NCI-H2171 treated with DMSO at 0.1 percent for 48 hours (cell line): ENCODE measurements at regions not wholly inside any gene's neighbourhood (a gene's known extent, or its start where the extent isn't known, plus 50 kb on each side); places are given as distances from the start of the nearest gene placed in this dataset.
"Not testable (repeated sequence)": the region's sequence is repeated elsewhere in the genome, so short reads cannot be mapped to it uniquely, and the experiment has no call there.

Experiments used
- DNase-seq: peaks from one replicate; lab custom pipeline; 2025; lab: John Stamatoyannopoulos, UW

GRCh38 chr6:91911945-91912344 is 1325.1 kb upstream of the MAP3K7 start:
- no peak for DNase-seq

DNA sequence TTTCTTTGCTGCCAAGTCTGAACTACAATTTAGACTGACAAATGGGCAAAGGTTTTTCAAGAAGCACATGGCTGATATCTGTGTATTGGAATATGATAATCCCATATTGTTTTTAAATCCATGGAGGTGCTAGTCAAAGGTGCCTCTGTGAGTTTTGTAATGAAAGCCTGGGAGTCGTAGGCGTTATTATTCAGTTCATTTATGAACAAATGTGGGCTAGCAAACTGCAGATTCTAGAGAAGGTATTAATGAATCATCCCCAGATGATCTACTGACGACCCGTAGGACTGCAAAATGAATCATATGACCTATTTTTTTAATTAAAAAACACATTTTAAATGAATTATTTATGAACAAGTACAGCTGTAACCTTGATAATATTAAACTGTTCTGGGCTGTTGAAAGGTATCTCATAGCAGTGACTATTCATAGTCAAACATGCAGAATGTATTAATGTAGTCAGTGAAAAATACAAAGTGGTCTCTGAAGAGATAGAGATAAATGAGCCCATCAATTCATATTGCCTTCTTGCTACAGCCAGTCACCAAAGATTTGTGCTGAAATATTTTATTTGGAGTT is 1317.8 kb upstream of the MAP3K7 start:
- DNase-seq = no peak

GRCh38 chr6:91895599-91896285 is 1308.9 kb upstream of the MAP3K7 start:
- DNase-seq = no peak

DNA sequence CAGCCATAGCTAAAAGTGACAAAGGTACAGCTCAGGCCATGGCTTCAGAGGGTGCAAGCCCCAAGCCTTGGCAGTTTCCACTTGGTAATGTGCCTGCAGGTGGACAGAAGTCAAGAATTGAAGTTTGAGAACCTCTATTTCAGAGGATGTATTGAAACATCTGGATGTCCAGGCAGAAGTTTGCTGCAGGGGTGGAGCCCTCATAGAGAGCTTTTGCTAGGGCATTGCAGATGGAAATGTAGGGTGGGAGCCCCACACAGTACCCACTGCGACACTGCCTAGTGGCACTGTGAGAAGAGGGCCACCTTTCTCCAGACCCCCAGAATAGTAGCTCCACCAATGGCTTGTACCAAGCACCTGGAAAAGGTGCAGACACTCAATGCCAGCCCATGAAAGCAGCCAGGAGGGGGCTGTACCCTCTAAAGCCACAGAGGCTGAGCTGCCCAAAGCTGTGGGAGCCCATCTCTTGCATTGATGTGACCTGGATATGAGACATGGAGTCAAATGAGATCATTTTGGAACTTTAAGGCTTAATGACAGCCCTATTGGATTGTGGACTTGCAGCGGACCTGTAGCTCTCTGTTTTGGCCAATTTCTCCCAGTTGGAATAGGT is 1299.4 kb upstream of the MAP3K7 start:
- DNase-seq = no peak

DNA sequence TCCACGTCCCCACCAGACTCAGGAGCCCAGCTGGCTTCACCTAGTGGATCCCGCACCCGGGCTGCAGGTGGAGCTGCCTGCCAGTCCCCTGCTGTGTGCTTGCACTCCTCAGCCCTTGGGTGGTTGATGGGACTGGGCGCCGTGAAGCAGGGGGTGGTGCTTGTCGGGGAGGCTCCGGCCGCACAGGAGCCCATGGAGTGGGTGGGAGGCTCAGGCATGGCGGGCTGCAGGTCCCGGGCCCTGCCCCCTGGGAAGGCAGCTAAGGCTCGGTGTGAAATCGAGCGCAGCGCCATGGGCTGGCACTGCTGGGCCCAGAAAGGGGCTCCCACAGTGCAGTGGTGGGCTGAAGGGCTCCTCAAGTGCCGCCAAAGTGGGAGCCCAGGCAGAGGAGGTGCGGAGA is 1294.9 kb upstream of the MAP3K7 start:
- not testable (repeated sequence) for DNase-seq

- DNase-seq = no peak
Observed at GRCh38 chr6:91879386-91879995, 1292.6 kb upstream of the MAP3K7 start.

GRCh38 chr6:91877994-91878393 is 1291.1 kb upstream of the MAP3K7 start:
- DNase-seq = no peak

DNA sequence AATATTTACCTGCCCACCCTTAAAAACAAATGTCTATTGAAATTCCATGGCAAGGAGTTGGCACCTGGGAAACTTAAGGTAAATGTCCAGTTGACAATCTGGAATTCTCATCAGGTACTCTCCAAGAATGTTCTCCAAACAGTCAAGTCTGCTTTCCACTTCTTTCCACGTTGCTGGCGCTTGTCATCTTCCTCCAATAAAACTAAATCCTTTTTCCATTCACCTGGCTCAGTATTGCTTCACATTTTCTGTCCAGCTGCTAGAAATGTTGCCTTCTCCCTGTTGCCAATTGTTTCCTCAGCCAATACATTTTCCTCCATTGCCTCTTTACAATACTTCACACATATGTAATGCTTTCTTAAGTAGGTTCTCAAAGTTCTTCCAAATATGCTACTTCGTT is 1288.1 kb upstream of the MAP3K7 start:
- no peak for DNase-seq

DNA sequence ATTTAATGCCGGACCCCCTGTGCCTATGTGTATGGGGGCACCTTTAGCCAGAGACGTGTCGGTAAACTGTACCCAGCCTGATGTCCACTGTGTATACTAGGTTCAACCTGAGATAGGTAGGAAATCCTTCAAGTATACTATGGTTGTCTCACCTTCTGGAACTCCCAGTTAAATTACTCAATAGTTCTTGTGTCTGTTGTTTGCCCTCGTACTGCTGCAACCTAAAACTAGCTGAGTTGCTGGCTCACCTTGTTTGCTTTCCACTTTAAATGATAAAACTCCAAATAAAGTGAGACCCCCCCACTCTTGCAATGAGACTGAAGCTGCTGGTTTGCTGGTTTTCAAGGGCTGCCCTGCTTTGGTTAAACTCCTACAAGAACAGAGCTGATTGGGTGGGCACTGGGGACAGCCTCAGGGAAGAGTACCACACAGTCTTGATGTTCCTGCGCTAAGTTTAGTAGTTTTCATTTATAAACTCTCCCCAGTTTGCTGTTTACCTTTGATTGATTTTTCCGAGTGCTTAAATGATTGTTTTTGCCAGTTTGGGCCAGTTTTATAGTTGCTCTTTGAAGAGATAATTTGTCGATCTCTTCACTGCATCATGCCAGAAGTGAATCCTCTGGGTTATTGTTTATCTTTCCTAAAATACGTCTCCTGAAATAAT is 1281.8 kb upstream of the MAP3K7 start:
- DNase-seq = no peak

DNA sequence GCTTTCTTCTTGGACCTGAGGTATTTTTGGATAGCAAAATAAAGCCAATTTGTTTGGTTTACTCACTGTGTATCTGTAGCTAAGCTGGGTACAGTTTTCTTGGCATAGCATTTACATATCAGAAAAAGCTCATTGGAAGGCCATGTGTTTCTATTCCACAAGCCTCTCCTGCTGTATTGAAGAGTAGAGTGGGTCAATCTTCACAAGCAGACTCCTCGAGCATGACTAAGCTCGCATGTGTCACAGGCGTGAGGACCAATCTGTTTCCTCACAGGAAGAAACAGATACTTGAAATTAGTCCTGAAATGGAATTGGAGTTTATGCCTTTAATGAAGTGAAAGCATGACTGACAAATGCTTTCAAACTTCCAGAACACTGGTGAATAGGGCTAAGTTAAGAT is 1279.0 kb upstream of the MAP3K7 start:
- DNase-seq = no peak

DNA sequence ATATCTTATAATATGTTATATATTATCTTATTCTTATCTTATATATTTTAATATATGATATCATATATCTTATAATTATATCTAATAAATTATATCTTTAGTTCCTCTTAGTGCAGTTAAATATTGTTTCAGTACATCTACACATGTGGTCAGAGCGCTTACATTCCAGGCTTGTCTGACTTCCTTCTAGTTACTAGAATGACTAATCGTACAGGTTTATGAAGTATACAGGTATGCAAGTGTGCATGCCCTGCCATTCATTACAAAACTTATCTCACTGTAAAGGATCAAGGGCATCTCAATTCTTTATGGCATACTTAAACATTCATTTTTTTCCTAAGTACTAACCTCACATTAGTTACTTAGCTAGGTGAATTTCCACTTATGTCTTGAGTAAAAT is 1278.0 kb upstream of the MAP3K7 start:
- DNase-seq = no peak

DNA sequence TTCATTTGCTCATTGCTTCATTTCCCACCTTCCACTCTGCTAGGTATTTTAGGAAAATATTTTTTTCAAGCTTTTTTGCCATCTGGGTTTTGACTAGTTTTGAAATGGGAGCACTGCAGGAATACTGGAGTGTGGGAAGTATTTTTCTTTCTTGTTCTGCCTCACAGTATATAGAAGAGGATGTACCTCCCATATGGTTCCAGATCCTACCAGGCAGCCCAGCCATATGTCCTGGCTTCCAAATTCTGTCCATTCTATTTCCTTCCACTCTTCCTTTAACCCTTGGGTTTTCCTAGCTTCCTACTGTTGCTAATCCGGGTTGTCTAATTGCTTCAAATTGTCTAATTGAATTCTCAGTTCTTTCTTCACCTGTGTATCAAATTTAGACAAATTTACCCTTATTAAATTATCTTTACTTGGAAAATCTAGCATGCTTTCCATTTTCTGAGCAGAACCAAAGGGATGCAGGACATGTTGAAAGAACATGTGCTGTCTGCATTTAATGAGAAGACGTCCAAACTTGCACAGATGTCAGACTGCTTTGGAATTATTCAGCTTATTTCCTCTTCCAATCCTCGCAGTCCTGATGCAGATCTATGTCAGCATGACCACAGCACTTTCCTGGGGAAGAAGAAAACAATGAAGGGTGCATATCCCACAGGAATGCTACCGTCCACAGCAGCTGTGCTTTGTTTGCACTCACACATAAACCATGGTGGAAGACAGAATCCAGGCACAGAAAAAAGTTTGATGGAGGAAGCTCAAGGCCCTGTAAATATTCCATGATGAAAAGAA is 1273.9 kb upstream of the MAP3K7 start:
- DNase-seq = no peak

- no peak for DNase-seq
Observed at GRCh38 chr6:91852252-91852651, 1265.4 kb upstream of the MAP3K7 start.

- no peak for DNase-seq
Observed at GRCh38 chr6:91834813-91835212, 1247.9 kb upstream of the MAP3K7 start.

DNA sequence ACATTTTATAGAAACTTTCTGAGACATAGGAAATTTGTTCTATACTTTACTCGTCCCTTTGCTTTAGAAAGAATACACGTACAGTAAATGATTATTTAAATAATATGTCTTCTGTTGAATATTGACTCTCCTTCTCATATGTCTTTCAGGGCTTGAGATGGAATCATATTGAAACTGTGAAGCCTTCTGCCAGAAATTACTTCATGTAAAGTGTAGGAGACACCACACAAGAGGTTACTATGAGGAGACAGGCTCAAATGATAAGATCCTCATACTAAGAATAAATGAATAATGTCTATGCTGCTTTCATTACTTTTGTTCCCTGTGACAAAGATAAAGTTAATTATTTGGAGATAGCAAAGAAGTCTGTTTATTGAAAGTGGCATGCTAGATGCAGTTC is 1240.3 kb upstream of the MAP3K7 start:
- no peak for DNase-seq

GRCh38 chr6:91826128-91826527 is 1239.3 kb upstream of the MAP3K7 start:
- no peak for DNase-seq

- no peak for DNase-seq
Observed at GRCh38 chr6:91824331-91824730, 1237.5 kb upstream of the MAP3K7 start.

- no peak for DNase-seq
Observed at GRCh38 chr6:91822581-91822980, 1235.7 kb upstream of the MAP3K7 start.

DNA sequence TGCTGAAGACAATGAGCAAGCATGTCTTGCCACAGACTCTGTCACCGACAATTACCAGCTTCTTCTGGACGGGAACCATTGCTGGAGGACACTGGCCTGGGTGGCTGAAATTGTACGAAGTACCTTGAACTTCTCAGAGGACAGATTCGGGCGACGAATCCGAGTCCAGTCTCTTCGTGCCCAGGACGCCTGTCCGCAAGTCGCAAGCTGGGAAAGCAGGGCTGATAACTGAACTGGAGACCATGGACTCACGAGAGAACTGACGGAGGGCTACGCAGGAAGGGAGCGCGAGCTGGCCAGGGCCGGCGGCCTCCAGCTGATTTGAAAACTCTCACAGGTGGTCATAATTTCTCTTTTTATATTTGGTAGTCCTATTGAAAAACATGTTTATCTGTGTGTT is 1229.5 kb upstream of the MAP3K7 start:
- DNase-seq = no peak

GRCh38 chr6:91813641-91814040 is 1226.8 kb upstream of the MAP3K7 start:
- no peak for DNase-seq

DNA sequence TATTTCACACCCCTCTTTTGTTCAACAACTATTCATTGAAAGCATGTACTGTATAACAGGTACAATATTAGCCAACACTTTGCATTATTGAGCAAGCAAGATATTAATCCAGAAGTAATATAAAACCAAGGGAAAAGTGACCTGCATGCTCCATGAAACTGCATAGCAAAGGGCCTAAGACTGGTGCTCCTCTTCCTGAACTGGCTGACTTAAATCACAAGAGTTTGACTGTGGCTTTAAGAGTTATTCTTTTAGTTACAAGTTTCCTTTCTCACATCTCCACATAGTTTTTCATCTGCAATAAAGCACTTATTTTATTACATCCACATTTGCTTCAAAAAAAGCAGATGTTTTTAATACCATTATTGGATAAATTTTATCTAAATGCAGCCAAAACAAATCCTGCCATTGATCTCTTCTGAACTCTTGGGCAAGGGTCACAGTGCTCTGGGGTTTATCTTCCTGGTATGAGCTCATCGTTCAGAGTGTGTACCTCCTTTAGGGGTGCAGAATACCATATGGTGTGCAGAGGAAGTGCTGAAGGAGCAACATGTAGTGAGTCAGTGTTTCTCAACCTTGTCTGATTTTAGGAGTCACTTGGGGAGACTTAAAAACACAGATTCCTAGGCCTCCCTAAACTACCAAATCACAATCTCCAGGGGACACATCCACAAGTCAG is 1225.9 kb upstream of the MAP3K7 start:
- no peak for DNase-seq
